NCI-H2196 (cell line): ENCODE measurements at regions not wholly inside any gene's neighbourhood (a gene's known extent, or its start where the extent isn't known, plus 50 kb on each side); places are given as distances from the start of the nearest gene placed in this dataset.

Experiments
- DNase-seq: peaks from one replicate; lab custom pipeline; 2025; ENCODE audit not compliant: unreplicated experiment; lab: John Stamatoyannopoulos, UW

GRCh38 chr20:24761220-24762065 lies 187.6 kb upstream of the CST7 start:
- DNase-seq, result no peak

- DNase-seq, result no peak
These were observed 186.7 kb upstream of the CST7 start for GRCh38 chr20:24762371-24762770.

GRCh38 chr20:24762791-24763350 lies 186.2 kb upstream of the CST7 start:
- no peak for DNase-seq

DNA sequence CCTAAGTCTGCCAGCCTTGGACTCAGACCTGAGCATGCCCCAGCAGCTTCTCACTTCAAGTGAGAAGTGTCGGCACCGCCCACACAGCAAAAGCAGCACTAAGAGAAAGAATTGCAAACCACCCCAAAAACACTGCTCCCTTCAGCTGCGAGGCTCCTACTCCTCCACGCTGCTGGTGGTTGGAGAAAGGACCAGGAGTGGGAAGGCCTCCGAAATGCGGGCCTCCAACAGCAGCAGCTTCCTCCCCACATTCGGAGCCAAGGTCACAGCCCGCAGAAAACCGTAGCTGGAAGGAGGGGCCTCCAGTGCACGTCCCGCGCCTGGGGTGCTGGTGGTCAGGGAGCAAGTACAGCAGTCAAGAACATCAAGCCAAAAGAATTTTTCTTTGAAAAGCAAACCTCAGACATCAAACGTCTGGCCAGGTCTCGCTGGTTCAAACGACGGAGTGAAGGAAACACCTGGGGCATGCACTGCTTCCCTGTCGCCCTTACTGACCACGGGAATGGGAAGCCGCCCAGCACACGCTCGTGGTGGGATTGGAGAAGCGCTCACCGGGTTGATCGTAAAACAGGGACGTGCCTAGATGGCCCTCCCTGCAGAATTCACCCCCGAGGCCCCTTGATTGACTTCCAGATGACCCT lies 185.6 kb upstream of the CST7 start:
- no peak for DNase-seq

DNA sequence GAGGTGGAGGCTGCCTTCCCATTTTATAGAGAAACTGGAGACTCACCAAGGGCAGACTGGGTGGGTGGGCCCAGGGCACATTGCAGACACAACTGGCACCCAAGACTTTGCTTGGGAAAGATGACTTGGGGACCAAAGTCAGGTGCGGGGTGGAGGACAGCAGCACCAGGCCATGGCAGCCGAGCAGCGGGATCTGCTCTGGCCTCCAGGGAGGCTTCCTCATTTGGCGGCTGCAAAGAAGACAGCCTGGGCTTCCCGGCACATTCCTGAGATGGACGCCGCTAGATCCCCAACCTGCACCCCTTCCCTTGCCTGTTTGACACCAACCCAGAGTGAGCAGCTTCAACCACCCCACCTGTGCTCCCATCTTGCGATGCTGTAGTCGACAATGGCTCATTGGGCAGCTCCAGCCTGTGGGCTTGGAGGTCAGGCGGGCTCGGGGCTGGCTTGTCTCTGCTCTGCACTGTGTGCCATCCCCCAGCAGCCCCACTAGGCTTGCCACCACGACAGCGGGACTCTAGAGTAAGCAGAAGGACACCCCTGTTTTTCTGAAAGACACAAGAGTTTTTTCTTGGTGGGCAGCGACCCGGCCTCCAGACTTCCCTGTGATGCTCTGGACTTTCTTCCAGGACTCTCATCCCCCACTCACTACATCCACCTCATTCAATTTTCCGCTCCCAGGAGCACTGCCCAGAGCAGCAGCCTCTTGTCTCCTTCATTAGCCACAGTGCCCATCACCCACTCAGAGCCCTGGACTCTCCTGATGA lies 184.9 kb upstream of the CST7 start:
- DNase-seq, result no peak

DNA sequence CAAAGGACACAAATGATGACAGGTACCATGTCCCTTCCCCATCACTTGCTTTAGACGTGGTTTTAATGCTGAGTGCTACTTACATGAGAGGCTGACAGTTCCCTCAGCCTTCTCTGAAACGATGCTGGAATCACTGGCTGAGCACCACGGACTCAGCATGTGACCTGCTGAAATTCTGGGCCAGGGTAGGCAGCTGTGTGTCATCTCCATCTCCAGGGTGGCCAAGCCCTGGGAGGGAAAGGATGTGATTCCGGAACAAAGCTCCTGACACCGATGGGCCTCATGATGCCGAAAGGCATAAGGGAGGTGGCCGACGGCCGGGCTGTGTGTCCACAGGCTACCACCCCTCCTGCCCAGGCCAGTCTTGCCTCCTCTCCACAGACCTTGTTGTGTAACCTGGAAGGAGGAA lies 184.3 kb upstream of the CST7 start:
- no peak for DNase-seq

DNA sequence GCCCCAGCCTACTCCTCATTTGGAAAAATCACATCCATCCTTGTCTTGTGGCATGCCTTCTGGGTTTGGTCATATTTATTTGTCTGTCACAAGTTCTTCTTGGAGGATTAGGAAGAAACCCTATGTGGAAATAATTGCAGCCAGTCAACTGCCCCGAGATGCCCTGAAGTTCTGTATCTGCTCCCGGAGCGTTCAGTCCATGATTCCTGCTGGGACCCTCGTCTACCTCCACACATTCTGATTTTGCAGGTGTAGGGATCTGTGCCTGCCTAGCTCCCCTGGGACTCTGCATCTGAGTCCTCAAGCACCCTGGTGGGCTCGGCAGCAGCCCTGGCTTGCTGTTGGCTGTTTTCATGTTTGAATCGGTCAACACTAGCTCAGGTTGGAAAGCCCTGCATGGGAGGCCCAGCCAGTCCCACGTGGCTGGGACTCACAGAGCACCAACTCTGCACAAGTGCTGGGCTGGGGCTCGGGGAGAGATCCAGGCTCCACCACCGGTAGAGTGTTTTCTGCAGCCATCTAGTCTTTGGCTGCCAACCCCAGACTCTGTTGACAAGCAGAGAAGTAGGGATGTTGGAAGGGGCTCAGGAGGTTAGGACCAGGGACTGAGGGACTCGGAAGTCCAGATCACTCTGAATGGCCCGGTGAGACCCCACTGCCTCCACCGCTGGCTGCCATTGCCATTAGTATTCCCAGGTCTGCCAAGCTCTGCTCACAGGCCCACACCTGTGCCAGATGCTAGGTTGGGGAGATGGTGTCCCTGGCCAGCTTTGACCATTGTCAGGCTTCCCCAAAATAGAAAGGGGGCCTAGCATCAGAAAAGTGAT lies 183.5 kb upstream of the CST7 start:
- DNase-seq, result no peak

- no peak for DNase-seq
These were observed 182.9 kb upstream of the CST7 start for GRCh38 chr20:24766143-24766527.

GRCh38 chr20:24766826-24767622 lies 182.0 kb upstream of the CST7 start:
- DNase-seq, result no peak

GRCh38 chr20:24767623-24768100 lies 181.4 kb upstream of the CST7 start:
- DNase-seq, result no peak

DNA sequence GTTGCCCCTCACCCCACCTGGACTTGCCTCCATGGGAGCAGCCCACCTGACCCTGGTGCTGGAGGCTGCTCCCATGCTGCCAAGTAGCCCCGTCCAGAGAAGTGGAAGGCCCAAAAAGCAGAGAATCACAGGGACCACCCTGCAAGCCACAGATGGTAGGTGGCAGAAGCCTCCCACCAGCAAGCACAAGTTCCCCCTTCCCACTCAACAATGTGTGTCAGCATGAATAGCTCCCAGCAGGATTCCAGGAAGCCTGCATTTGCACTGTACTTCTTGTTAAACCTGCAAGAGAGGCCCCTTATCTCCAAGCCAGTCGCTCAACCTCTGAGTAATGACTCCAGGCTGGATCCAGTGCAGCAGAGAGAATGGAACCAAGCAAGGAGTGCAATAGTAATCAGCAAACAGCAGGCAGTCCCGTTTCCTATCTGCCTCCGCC lies 180.8 kb upstream of the CST7 start:
- DNase-seq, result no peak

DNA sequence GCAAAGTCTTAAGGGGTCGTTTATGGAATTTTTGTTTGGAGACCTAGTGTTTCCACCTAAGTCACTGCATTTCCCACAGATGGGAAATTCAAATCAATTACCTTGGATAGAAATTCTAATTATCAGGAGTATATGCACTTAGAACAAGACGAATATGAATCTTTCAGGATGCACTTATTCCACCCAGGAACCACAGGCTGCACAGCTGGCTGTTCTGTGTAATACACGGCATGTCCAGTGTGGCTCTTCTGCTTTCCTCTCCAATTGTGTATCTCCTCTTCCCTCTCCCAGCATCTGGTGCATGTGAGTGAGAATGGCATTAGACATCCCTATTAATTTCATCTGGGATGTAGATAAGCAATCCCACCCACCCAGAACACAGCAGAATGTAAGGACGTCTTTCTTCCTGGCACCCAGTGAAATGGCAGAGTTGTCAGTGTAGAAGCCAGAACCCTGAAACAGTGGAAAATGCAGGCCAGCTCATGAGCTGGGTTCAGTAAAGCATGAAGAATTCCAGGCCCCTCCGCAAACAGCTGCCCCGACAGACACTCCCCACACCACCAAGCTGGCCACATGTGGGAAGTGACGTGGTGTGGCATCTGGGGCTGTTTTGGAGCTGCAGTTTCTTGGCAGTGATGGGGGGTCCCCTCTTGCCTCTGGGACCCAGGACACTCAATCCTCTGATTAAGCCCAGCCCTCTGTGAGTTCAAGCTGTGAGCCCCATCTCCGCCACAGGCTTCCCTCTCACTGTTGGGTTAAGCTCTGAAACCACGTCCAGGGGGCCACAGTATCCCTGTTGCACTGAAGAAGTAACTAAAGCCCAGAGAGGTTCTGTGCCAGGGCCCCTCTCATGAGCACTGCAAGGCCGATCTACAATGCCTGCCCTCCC lies 180.1 kb upstream of the CST7 start:
- DNase-seq, result no peak

DNA sequence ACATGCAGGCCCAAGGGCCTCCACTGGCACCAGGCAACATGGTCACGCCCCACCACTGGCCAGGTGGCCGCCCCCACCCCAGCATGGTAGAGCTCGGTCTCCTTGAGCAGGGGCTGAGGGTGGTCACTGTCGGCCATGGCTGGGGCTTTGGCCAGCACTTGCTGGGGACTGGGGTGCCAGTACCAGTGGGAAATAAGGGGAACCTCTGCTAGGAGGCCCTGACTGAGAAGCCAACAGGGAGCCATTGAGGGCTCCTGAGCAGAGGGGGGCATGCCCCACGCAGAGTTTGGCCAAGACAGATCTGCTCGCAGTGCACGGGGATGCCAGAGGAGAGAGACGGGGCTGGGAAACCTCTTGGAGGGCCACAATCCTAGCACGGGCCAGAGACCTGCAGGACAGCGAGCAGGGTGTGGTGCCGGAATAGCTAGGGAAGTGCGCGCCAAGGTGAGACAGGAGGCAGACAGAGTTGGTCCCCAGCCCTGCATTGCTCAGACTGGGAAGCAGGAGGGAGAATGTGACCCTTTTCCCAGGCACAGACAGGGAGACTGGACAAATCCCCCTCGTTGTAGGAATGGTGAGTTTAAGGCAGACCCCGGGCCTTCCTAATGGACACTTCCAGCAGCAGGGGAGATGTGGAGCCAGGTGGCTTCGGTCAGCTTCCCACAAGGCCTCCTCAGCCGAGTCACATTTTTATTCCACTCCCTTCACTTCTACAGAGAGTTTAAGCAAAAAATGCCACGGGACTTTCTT lies 179.0 kb upstream of the CST7 start:
- no peak for DNase-seq

GRCh38 chr20:24770628-24771541 lies 178.2 kb upstream of the CST7 start:
- no peak for DNase-seq

DNA sequence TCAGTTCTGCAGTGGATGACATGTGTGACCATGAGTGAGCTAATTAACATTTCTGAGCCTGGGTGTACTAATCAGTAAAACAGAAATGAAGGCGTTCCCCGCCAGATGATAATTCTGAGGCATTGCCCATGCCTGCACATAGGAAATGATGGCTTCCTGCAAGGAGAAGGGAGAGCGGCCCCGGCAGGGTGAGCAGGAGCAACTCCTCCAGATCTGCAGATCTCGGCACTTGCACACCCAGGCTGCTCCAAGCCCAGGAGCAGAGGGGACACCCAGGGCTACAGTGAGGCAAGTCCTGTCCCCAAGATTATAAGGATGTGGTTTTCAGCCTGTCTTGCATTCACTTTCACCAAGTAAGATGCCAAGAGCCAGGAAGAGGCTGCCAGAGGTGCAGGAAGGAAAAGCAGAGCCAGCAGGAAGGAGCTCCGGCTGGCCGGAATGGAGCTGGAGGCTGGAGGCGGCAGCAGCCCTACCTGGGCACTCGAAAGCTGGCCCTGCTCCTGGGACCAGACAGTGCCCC lies 177.5 kb upstream of the CST7 start:
- no peak for DNase-seq

GRCh38 chr20:24772667-24773066 lies 176.4 kb upstream of the CST7 start:
- DNase-seq, result no peak

DNA sequence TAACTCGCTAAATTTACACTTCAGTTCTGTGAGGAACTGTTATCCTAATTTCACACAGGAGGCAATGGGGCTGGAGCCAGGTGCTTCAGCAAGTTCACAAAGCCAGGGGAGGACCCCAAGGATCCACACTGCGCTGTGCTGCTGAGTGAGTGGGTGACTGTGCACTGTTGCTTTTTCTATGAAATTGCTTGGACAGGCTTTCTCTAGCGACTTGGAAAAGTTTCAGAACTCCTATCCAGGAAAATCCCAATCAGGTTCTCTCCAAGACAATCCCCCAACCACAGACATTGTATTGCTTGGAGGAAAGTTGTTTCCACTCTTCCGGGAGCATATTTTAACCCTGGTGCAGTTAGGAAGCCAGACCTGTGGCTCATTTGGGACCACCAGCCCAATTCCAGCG lies 175.9 kb upstream of the CST7 start:
- no peak for DNase-seq
